ENCODE measurements at regions not wholly inside any gene's neighbourhood (a gene's known extent, or its start where the extent isn't known, plus 50 kb on each side); places are given as distances from the start of the nearest gene placed in this dataset.

DNA sequence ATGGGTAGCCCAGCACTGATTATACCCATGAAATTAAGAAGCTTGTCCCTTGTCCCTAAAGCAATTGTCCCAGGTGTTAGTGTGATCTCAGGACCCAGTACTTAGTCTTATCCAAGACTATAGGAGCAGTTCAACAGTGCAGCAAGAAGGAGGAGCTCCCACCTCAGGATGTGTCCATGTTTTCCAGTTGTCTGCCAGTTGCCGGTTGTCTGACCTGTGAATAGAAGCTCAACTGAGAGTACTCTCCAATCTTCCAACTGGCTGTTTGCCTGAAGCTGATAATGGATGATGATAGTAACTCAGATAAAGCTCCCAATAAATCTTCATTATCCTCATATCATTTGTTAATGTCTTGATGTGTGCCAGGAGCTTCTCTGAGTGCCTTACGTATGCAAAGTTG lies 107.2 kb upstream of the HTR2A start:
- H2AK9ac ChIP-seq (replicated peaks; ENCODE audit: low read depth, low read length, poor library complexity) = no peak overlapping the region
- DNase-seq (peak; percentile 10), ATAC-seq (ENCODE audit: low read depth) (no peak)
- intact Hi-C loops (cut with micrococcal nuclease) (no loop called here), dilution Hi-C loops (cut with HindIII; ENCODE audit: low sequenced_read_pairs, unreplicated experiment) (no loop called here), in situ Hi-C loops (cut with MboI; ENCODE audit: low sequenced_read_pairs) (no loop called here)
- H3K9ac ChIP-seq (ENCODE audit: low read depth, low read length) = no peak overlapping the region
- H3K9me3 ChIP-seq (ENCODE audit: control insufficient read depth, insufficient read depth, low read length) = no peaks in the 10 kb centered on the region
- H3K36me3 ChIP-seq (ENCODE audit: control insufficient read depth, insufficient read depth, low read length) = no peaks in the 10 kb centered on the region
- no CpG with 5 or more reads among the region's 2 CpGs for WGBS, 2 experiments (ENCODE audit: extremely low coverage in 2 of 2, insufficient read length in 1 of 2)
- H3K14ac ChIP-seq (replicated peaks; ENCODE audit: low read depth, low read length) = no peak overlapping the region
- POLR2A ChIA-PET (ENCODE audit: unreplicated experiment) = no interaction called here
- no peak overlapping the region for H3K18ac ChIP-seq (ENCODE audit: low read depth, low read length)
- H4K8ac ChIP-seq (ENCODE audit: low read depth in 2 of 2, low read length in 2 of 2) = no peak overlapping the region
- no peaks in the 10 kb centered on the region for H3K27me3 ChIP-seq (ENCODE audit: control insufficient read depth, insufficient read depth, low read length)
- H4K5ac ChIP-seq (ENCODE audit: low read depth, low read length) = no peak overlapping the region
- no peak overlapping the region for H2AK5ac ChIP-seq (ENCODE audit: low read depth, low read length)
- no peak overlapping the region for H3K27ac ChIP-seq (ENCODE audit: insufficient read depth, low read length)
- H3K4me1 ChIP-seq (ENCODE audit: control insufficient read depth, insufficient read depth, low read length) = no peaks in the 10 kb centered on the region
- H2BK20ac ChIP-seq (ENCODE audit: low read depth, low read length) = no peak overlapping the region
- H3K4me2 ChIP-seq (ENCODE audit: low read depth, low read length) = no peak overlapping the region
- H2AFZ ChIP-seq (replicated peaks; ENCODE audit: low read length, poor library complexity) = no peak overlapping the region
- H3K56ac ChIP-seq (ENCODE audit: extremely low read depth, insufficient read depth, low read length) = no peak overlapping the region
- peak; percentile 29; the same call in 1 of the 2 replicates for TF ChIP-seq RAD21 (IDR thresholded peaks at IDR 0.05; ENCODE audit: low read length)
- no peak for TF ChIP-seq FOS (IDR thresholded peaks at IDR 0.05; ENCODE audit: low read depth, low read length)
- CTCF ChIA-PET = no interaction called here
- no peak overlapping the region for H2BK120ac ChIP-seq (ENCODE audit: low read depth, low read length)
- BruUV-seq (replicated peaks) = no TSS peak
- no peak overlapping the region for H3K23ac ChIP-seq (ENCODE audit: low read depth, low read length)
- H3K4me3 ChIP-seq (ENCODE audit: insufficient read depth, low read depth, low read length) = no peak overlapping the region
- H3K4ac ChIP-seq (ENCODE audit: low read depth, low read length) = no peak overlapping the region
- H3K79me1 ChIP-seq (ENCODE audit: low read depth in 1 of 2, low read length in 2 of 2) = no peaks in the 10 kb centered on the region
- H4K91ac ChIP-seq (ENCODE audit: insufficient read depth, low read depth, low read length) = no peak overlapping the region
- no peaks in the 10 kb centered on the region for H3K9me1 ChIP-seq (ENCODE audit: insufficient read depth, low read length)
- no peak overlapping the region for H2BK15ac ChIP-seq (ENCODE audit: low read depth, low read length)
- no peaks in the 10 kb centered on the region for H4K20me1 ChIP-seq (ENCODE audit: insufficient read depth, low read length)
- no peak overlapping the region for H2BK5ac ChIP-seq (ENCODE audit: low read depth, low read length, poor library complexity, severe bottlenecking)
